ENCODE measurements at regions not wholly inside any gene's neighbourhood (a gene's known extent, or its start where the extent isn't known, plus 50 kb on each side); places are given as distances from the start of the nearest gene placed in this dataset.
A peak's percentile ranks its signal among the peaks of the same experiment; 100 is the strongest.

DNA sequence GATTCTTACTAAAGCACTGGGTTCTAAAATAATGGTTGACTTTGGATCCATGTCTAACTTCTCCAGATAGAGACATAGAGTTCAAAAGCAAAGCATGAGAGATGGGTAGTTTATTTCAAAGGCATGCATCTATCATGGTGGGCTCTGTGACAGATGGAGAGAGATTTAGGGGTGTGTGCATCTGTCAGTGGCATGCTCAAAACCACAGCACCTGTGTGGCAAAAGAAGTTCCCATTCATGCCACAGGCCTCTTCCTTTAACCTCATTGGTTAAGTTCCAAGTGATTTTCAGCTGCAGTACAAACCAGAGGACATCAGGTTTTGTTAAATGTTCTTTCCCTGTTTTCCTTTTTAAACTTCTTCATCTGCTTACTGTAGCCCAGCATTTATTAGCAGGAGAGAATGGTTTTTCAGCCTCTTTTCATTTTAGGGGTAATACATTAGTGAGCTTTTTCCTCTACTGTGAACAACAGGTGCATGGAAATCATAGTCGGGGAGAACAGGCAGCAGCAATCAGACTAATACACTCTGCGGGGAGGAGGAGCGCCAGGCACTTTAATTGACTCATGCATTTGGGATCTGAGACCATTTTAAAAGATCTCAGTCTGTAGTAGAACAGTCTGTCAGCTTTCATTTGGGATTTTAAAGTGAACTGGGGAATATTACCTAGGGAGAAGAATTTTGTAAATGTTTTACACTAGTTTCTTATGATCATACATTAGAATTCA, 52.4 kb upstream of the UPP2 start:
- DNase-seq = no peak

DNA sequence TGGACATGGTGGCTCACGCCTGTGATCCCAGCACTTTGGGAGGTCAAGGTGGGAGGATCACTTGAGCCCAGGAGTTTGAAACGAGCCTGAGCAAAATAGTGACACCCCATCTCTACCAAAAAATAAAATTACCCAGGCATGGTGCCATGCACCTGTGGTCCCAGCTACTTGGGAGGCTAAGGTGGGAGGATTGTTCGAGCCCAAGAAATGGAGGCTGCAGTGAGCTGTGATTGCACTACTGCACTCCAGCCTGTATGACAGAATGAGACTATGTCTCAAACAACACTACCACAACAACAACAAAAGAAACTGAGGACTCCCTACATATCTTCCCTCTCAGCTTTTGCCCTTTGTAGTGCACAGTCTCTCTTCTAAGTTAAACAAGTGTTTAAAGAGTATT, 53.3 kb upstream of the UPP2 start:
- no peak for DNase-seq

- DNase-seq = no peak
Observed at GRCh38 chr2:158047156-158047611, 54.5 kb upstream of the UPP2 start.

- DNase-seq = no peak
Observed at GRCh38 chr2:158046121-158046880, 55.4 kb upstream of the UPP2 start.

DNA sequence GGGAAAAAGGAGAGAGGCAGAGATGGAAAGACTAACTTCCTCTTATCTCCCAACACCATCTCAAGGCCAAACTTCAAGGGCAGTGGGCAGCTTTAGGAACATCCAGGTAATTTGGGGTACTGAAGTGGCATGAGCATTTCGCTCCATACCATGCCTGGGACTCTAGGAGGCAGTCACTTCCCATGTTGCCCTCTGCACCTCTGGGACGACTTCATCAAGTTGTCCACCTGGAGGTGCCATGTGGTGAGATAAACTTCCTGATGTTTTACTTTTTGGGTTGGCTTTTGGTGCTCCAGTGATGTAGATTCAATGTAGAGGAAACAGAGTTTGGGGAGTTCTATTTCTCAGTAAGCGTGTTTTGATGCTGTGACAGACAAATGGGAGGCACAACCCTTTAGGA, 56.3 kb upstream of the UPP2 start:
- no peak for DNase-seq

- no peak for DNase-seq
Observed at GRCh38 chr2:158043181-158043948, 58.3 kb upstream of the UPP2 start.

- DNase-seq = no peak
Observed at GRCh38 chr2:158042666-158043065, 59.0 kb upstream of the UPP2 start.

DNA sequence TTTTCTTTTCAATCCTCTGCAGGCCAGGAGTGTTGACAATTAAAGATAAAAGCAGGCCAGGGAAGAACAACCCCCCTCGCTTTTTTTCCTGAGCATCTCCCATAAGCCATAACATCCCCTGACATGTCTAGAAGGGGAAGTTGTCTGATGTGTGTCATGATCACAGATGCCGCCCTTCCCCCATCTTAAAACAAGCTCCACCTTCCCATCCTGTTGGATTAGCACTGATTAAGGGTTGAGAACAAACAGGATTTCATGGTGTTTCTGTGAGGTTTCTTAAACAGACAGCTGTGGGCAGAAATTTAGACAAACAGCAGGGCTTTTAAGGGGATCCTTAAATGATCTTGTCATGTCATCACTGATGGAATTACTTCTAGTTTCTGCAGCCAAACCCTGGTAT, 59.4 kb upstream of the UPP2 start:
- DNase-seq = no peak

DNA sequence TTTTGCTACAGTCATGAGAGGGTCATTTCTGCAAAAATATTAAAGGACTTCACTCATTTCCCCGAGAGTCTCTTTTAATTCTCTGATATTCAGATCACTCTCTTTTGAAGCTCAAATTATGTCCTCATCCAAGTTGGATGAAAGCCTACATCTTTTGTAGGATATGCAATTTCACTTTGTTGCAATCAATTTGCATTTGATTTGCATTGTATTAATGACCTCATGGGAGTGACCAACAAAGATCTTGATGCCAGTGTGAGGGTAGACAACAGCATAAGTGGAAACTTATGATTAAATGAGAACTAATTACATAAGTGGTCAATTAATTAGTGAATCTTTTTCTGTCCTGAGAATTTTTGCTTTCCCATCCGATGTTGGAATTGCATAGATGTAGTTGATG, 60.3 kb upstream of the UPP2 start:
- no peak for DNase-seq

GRCh38 chr2:158038901-158039300, 62.8 kb upstream of the UPP2 start:
- DNase-seq = no peak

- DNase-seq = peak; percentile 67
Observed at GRCh38 chr2:158034198-158034866, 67.3 kb upstream of the UPP2 start.

DNA sequence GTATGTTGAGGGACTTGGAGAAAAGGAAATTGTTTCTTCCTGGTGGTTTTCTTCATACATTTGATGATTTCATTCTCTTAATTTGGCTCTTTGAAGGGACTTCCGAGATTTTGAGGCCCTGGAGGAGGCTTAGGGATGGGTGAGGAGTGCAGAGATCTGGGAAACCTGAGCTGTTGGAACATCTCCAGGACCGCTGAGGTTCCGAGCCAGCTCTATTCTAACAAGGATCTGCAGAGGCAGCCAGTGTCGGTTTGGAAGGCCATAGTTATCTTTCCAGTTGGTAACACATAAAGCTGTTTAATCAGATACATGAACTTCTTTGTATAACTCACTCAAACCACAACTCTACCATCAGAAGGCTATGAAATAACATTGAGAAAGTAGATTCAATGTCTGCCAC, 70.3 kb upstream of the UPP2 start:
- no peak for DNase-seq

- DNase-seq = no peak
Observed at GRCh38 chr2:158025255-158025996, 76.2 kb upstream of the UPP2 start.

DNA sequence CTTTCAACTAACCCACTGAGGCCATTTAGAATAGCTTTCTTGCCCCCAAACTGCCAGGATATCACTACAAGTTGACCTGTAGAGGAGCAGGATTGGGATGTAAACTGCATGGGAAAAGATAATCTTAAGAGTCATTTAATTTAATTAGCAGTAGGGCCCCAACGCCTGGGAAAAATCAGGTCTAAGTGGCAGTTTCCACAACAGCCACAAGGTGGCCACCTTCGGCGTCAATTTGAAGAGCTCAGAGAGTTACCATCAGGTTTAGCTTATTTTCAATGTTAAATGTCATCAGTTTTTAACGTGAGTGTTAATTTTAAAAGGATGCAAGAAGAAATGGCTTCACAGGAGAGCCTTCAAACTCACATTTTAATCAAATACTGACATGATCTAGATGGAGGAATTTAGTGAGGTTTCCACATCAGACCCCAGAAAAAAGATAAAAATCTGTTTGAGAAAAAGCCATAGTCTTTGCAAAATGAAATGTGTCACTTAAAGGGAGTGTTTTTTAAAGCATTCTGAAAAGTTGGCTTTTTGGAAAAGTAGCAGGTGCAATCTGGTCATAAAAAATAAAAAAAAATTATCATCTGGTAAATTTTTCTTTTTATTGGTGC, 77.3 kb upstream of the UPP2 start:
- DNase-seq = peak; percentile 18

- no peak for DNase-seq
Observed at GRCh38 chr2:158022888-158023287, 78.8 kb upstream of the UPP2 start.

GRCh38 chr2:158021226-158021625, 80.5 kb upstream of the UPP2 start:
- no peak for DNase-seq

DNA sequence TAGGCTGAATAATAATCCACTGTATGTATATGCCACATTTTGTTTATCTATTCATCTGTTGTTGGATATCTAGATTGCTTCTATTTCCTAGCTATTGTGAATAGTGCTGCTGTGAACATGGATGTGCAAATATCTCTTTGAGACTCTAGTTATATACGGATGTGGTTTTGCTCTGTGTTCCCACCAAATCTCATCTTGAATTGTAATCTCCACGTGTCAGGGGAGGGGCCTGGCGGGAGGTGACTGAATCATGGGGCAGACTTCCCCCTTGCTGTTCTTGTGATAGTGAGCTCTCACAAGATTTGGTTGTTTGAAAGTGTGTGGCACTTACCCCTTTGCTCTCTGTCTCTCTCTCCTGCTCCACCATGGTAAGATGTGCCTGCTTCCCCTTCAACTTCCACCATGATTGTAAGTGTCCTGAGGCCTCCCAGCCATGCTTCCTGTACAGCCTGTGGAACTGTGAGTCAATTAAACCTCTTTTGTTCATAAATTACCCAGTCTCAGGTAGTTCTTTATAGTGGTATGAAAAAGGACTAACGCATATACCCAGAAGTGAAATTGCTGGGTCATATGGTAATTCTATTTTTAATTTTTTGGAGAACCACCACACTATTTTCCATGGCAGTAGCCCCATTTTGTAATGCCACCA, 86.1 kb upstream of the UPP2 start:
- no peak for DNase-seq

DNA sequence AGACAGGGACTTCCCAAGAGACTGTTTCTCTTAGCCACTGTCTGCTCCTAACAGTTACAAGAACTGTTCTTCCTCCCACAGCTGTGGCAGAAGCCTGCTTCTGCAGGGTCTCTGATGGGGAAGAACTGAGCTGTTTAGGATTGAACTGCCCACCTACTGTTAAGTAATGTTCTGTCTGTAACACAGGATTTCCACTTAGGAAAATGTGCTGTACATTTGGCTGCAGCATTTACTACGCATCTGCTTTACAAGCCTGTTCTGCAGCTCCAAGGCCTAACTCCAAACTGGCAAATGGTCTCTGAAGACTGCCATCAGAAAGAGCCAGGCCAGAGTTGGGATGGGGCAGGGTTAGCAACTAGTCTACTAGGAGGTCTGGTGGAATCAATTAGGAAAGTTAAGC, 87.8 kb upstream of the UPP2 start:
- DNase-seq = no peak

GRCh38 chr2:158011055-158011771, 90.5 kb upstream of the UPP2 start:
- DNase-seq = no peak

DNA sequence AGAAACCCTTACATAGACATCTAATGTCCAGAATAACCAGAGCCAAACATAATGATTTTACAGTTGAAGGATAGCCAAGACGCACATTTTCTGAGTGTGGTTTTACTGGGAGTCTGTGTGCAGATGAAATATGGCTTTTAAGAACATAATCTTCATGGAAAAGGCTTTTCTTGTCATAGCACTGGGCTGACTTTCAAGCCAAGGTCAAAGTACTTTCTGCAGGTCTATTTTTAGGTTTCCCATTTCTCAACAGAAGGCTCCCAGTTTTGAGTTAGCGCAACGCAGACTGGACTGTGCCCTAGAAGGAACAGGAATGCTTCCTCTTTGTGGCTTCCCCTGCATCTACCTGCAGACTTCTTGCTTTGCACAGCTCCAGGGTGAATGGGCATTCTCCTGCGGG, 92.3 kb upstream of the UPP2 start:
- no peak for DNase-seq

Data from NCI-H1092 treated with DMSO at 0.1 percent for 48 hours (cell line).